Smooth muscle cell (in vitro differentiated cells): ENCODE measurements at regions not wholly inside any gene's neighbourhood (a gene's known extent, or its start where the extent isn't known, plus 50 kb on each side); places are given as distances from the start of the nearest gene placed in this dataset.

Source experiments
- DNase-seq: peaks from one replicate; lab custom pipeline; 2025; ENCODE audit not compliant: unreplicated experiment; lab: John Stamatoyannopoulos, UW
- H2AFZ ChIP-seq: fragments of 200-600 bp; sonication (generic); 2 replicates; pipeline ENCODE4 v1.6.0; 2016; ENCODE audit warnings: antibody characterized with exemption, low read depth, mild to moderate bottlenecking
- H3F3A ChIP-seq: fragments of 200-600 bp; sonication (generic); 2 replicates; pipeline ENCODE4 v1.6.0; 2017; ENCODE audit warnings: antibody characterized with exemption, low read depth
- H3K27ac ChIP-seq: fragments of 200-600 bp; sonication (generic); 2 replicates; pipeline ENCODE4 v1.5.1; 2016; ENCODE audit warnings: low read depth, mild to moderate bottlenecking
- H3K27me3 ChIP-seq: fragments of 200-600 bp; sonication (generic); 2 replicates; pipeline ENCODE4 v1.6.1; 2016; ENCODE audit warnings: low read depth, mild to moderate bottlenecking
- H3K36me3 ChIP-seq: fragments of 200-600 bp; sonication (generic); 2 replicates; pipeline ENCODE4 v1.5.1; 2016; ENCODE audit warnings: low read depth
- H3K4me1 ChIP-seq: fragments of 200-600 bp; sonication (generic); 2 replicates; pipeline ENCODE4 v1.5.1; 2016; ENCODE audit warnings: low read depth
- H3K4me2 ChIP-seq: fragments of 200-600 bp; sonication (generic); 2 replicates; pipeline ENCODE4 v1.6.0; 2016; ENCODE audit warnings: mild to moderate bottlenecking
- H3K4me3 ChIP-seq: fragments of 200-600 bp; sonication (generic); 2 replicates; pipeline ENCODE4 v1.5.1; 2016; ENCODE audit warnings: mild to moderate bottlenecking
- H3K79me2 ChIP-seq: fragments of 200-600 bp; sonication (generic); 2 replicates; pipeline ENCODE4 v1.6.0; 2016; ENCODE audit warnings: low read depth, mild to moderate bottlenecking
- H3K9ac ChIP-seq: fragments of 200-600 bp; sonication (generic); 2 replicates; pipeline ENCODE4 v1.6.0; 2016; ENCODE audit warnings: low read depth
- H3K9me3 ChIP-seq: fragments of 200-600 bp; sonication (generic); replicated peaks from 2 replicates; pipeline ENCODE4 v1.5.1; 2016; ENCODE audit warnings: low read depth
- H4K20me1 ChIP-seq: fragments of 200-600 bp; sonication (generic); 2 replicates; pipeline ENCODE4 v1.6.0; 2016; ENCODE audit warnings: low read depth
- CTCF ChIP-seq: fragments of 200-600 bp; sonication (generic); IDR thresholded peaks from 2 replicates; pipeline ENCODE4 v1.5.1; 2017; ENCODE audit warnings: borderline replicate concordance, mild to moderate bottlenecking, antibody characterized with exemption; ENCODE audit not compliant: insufficient read depth, poor library complexity, severe bottlenecking
- WGBS: methylation state at CpG from one replicate; pipeline ENCODE4 v1.1.7; 2016; ENCODE audit warnings: low lambda C conversion rate; 5-methylcytosine and 5-hydroxymethylcytosine counted together

- no peak overlapping the region for H3K4me2 ChIP-seq
- no peaks in the 10 kb centered on the region for H3K4me1 ChIP-seq
- H3K4me3 ChIP-seq: no peak overlapping the region
- no peak for DNase-seq
- H3K9ac ChIP-seq: no peak overlapping the region
- H2AFZ ChIP-seq: no peak overlapping the region
- H3K27ac ChIP-seq: no peak overlapping the region
- no peak for TF ChIP-seq CTCF
- H3K27me3 ChIP-seq: no peaks in the 10 kb centered on the region
- 92% methylated on average over 1 of the region's 1 CpG for WGBS
- no peaks in the 10 kb centered on the region for H3F3A ChIP-seq
- H3K36me3 ChIP-seq: no peaks in the 10 kb centered on the region
- H4K20me1 ChIP-seq: no peaks in the 10 kb centered on the region
- no peaks in the 10 kb centered on the region for H3K9me3 ChIP-seq
- no peaks in the 10 kb centered on the region for H3K79me2 ChIP-seq
These were observed 201.7 kb downstream of the TM2D1 start for GRCh38 chr1:61523229-61523628.

GRCh38 chr1:61520401-61520800 lies 204.5 kb downstream of the TM2D1 start:
- Histone ChIP-seq H3F3A (no peaks in the 10 kb centered on the region), H2AFZ (no peak overlapping the region), H3K4me1 (no peaks in the 10 kb centered on the region), H3K27ac (no peak overlapping the region), H4K20me1 (no peaks in the 10 kb centered on the region), H3K9ac (no peak overlapping the region), H3K36me3 (no peaks in the 10 kb centered on the region), H3K27me3 (no peaks in the 10 kb centered on the region), H3K79me2 (no peaks in the 10 kb centered on the region), H3K4me3 (no peak overlapping the region), H3K9me3 (no peaks in the 10 kb centered on the region), H3K4me2 (no peak overlapping the region)
- no peak for TF ChIP-seq CTCF
- DNase-seq: no peak

DNA sequence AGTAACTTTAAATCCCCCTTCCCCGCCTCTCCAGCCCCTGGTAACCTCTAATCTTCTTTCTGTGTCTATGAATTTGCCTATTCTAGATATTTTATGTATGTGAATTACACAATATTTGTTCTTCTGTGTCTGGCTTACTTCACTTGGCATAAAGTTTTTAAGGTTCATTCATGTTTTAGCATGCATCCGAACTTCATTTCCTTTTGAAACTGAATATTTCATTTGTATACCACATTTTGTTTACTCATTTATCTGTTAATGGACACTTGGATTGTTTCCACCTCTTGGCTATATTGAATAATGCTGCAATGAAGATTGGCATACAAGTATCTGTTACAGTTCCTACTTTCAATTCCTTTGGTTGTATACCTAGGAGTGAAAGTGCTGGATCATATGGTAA lies 205.3 kb downstream of the TM2D1 start:
- H3K4me3 ChIP-seq: no peak overlapping the region
- no peaks in the 10 kb centered on the region for H3K9me3 ChIP-seq
- H3K9ac ChIP-seq: no peak overlapping the region
- whole genome bisulfite sequencing: 96% methylated on average over 2 of the region's 2 CpGs
- H3K4me1 ChIP-seq: no peaks in the 10 kb centered on the region
- H3K27ac ChIP-seq: no peak overlapping the region
- DNase-seq: no peak
- H3K79me2 ChIP-seq: no peaks in the 10 kb centered on the region
- H4K20me1 ChIP-seq: no peaks in the 10 kb centered on the region
- no peaks in the 10 kb centered on the region for H3K27me3 ChIP-seq
- no peaks in the 10 kb centered on the region for H3F3A ChIP-seq
- no peak overlapping the region for H3K4me2 ChIP-seq
- H3K36me3 ChIP-seq: no peaks in the 10 kb centered on the region
- TF ChIP-seq CTCF: no peak
- no peak overlapping the region for H2AFZ ChIP-seq

- DNase-seq: no peak
- no peak overlapping the region for H3K4me2 ChIP-seq
These were observed 206.1 kb downstream of the TM2D1 start for GRCh38 chr1:61518670-61519400.

More at GRCh38 chr1:61518670-61519400, 206.1 kb downstream of the TM2D1 start:
- no peak for TF ChIP-seq CTCF
- H3K79me2 ChIP-seq: no peaks in the 10 kb centered on the region
- H3K4me1 ChIP-seq: no peaks in the 10 kb centered on the region
- no peak overlapping the region for H2AFZ ChIP-seq
- H3K4me3 ChIP-seq: no peak overlapping the region
- no peaks in the 10 kb centered on the region for H3K9me3 ChIP-seq
- H3F3A ChIP-seq: no peaks in the 10 kb centered on the region
- no peak overlapping the region for H3K9ac ChIP-seq
- H4K20me1 ChIP-seq: no peaks in the 10 kb centered on the region
- H3K27me3 ChIP-seq: no peaks in the 10 kb centered on the region
- H3K36me3 ChIP-seq: no peaks in the 10 kb centered on the region
- H3K27ac ChIP-seq: no peak overlapping the region
- 83% methylated on average over 1 of the region's 1 CpG for WGBS
